ENCODE measurements at regions not wholly inside any gene's neighbourhood (a gene's known extent, or its start where the extent isn't known, plus 50 kb on each side); places are given as distances from the start of the nearest gene placed in this dataset.

DNA sequence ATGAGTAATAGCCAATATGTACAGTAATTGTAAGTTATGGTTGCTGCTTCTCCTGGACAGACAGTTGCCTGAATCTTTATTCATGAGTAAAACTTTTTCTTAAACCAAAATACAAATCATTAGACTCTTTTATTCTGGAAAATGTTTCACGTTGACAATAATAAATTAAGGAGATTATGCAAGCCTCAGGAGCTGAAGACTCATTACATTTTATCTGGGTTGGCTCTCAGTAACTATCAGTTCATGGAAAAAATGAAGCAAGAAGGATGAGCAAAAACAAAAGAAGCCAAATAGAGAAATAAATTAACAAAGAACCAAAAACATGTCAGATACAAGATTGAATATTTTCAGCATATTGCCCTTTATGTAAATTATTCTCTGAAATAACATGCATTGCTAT is 88.9 kb upstream of the PRR16 start:
- H3K27me3 ChIP-seq = no peaks in the 10 kb centered on the region
- TF ChIP-seq, protein P1, sequence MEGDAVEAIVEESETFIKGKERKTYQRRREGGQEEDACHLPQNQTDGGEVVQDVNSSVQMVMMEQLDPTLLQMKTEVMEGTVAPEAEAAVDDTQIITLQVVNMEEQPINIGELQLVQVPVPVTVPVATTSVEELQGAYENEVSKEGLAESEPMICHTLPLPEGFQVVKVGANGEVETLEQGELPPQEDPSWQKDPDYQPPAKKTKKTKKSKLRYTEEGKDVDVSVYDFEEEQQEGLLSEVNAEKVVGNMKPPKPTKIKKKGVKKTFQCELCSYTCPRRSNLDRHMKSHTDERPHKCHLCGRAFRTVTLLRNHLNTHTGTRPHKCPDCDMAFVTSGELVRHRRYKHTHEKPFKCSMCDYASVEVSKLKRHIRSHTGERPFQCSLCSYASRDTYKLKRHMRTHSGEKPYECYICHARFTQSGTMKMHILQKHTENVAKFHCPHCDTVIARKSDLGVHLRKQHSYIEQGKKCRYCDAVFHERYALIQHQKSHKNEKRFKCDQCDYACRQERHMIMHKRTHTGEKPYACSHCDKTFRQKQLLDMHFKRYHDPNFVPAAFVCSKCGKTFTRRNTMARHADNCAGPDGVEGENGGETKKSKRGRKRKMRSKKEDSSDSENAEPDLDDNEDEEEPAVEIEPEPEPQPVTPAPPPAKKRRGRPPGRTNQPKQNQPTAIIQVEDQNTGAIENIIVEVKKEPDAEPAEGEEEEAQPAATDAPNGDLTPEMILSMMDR (IDR thresholded peaks at IDR 0.05) = no peak
- no peak for TF ChIP-seq POLR2A (IDR thresholded peaks at IDR 0.05)
- no peak overlapping the region for H3K4me3 ChIP-seq (replicated peaks in 1 of 3)
- H3K36me3 ChIP-seq = no peaks in the 10 kb centered on the region
- no peaks in the 10 kb centered on the region for H3K4me1 ChIP-seq
- H3K27ac ChIP-seq = no peak overlapping the region
- no peak for DNase-seq
- WGBS, 2 donors = 51 to 70% methylated on average over 1 of the region's 1 CpG
- H3K9me3 ChIP-seq = no peaks in the 10 kb centered on the region
- intact Hi-C loops (cut with DNase I) = no loop called here

DNA sequence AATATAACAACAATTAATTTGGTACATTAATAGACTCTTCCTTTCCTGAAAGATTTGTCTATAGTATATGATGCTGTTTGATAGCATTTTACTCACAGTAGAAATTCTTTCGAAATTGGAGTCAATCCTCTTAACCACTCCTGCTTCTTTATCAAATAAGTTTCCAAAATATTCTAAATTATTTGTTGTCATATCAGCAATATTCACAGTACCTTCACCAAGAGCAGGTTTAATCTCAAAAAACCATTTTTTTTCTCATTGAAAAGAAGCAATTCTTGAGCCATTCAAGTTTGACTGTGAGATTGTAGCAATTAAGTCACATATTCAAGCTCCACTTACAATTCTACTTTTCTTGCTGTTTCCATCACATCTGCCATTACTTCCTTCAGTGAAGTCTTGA is 83.5 kb upstream of the PRR16 start:
- H3K36me3 ChIP-seq = no peaks in the 10 kb centered on the region
- H3K4me1 ChIP-seq = no peaks in the 10 kb centered on the region
- no peak overlapping the region for H3K27ac ChIP-seq
- no peak for DNase-seq
- intact Hi-C loops (cut with DNase I) = no loop called here
- WGBS, 2 donors = 45 to 92% methylated on average over 1 of the region's 1 CpG
- no peaks in the 10 kb centered on the region for H3K27me3 ChIP-seq
- TF ChIP-seq POLR2A (IDR thresholded peaks at IDR 0.05) = no peak
- TF ChIP-seq, protein P1 (IDR thresholded peaks at IDR 0.05) = no peak
- no peak overlapping the region for H3K4me3 ChIP-seq (replicated peaks in 1 of 3)
- H3K9me3 ChIP-seq = no peaks in the 10 kb centered on the region

DNA sequence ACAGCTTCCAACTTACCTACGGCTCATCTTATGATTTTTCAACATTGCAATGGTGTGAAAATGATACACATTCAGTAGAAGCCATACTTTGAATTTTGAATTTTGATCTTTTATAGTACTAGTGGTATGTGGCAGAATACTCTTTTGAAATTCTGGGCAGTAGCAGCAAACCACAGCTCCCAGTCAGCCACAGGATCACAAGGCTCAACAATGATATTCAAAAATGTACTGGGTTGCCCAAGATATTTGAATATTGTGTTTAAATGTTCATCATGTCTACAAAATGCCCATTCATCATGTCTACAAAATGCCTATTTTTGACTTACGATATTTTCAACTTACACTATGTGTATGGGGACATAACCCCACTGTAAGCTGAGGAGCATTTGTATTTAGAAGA is 81.3 kb upstream of the PRR16 start:
- no peak for DNase-seq
- Histone ChIP-seq H3K36me3 (no peaks in the 10 kb centered on the region), H3K4me1 (no peaks in the 10 kb centered on the region), H3K27ac (no peak overlapping the region), H3K27me3 (no peaks in the 10 kb centered on the region), H3K4me3 (replicated peaks in 1 of 3) (no peak overlapping the region), H3K9me3 (no peaks in the 10 kb centered on the region)
- intact Hi-C loops (cut with DNase I) = no loop called here
- 93 to 94% methylated on average over 2 of the region's 2 CpGs for WGBS, 2 donors
- TF ChIP-seq POLR2A (IDR thresholded peaks at IDR 0.05) = no peak
- TF ChIP-seq, protein P1 (IDR thresholded peaks at IDR 0.05) = no peak

DNA sequence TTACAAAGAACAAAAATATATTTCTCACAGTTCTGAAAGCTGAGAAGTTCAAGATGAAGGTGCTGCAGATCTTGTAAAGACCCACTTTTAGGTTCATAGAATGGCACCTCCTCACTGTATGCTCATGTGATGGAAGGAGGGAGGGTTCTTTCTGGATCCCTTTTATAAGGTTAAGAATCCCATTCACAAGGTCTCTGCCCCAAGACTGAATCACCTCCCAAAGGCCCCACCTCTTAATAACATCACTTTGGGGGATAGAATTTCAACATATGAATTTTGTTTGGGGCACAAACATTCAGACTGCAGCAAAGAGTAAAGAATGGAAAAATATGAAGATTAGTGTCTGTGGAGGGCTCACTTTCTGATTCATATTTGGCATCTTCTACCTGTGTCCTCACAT is 77.1 kb upstream of the PRR16 start:
- no peak overlapping the region for H3K4me3 ChIP-seq (replicated peaks in 1 of 3)
- intact Hi-C loops (cut with DNase I) = no loop called here
- no peaks in the 10 kb centered on the region for H3K27me3 ChIP-seq
- no peak for DNase-seq
- H3K4me1 ChIP-seq = peaks cover 0 to 6% of the 10 kb centered on the region in 2 donors
- no peaks in the 10 kb centered on the region for H3K9me3 ChIP-seq
- H3K36me3 ChIP-seq = no peaks in the 10 kb centered on the region
- no peak for TF ChIP-seq POLR2A (IDR thresholded peaks at IDR 0.05)
- TF ChIP-seq, protein P1 (IDR thresholded peaks at IDR 0.05) = no peak
- H3K27ac ChIP-seq = no peak overlapping the region

DNA sequence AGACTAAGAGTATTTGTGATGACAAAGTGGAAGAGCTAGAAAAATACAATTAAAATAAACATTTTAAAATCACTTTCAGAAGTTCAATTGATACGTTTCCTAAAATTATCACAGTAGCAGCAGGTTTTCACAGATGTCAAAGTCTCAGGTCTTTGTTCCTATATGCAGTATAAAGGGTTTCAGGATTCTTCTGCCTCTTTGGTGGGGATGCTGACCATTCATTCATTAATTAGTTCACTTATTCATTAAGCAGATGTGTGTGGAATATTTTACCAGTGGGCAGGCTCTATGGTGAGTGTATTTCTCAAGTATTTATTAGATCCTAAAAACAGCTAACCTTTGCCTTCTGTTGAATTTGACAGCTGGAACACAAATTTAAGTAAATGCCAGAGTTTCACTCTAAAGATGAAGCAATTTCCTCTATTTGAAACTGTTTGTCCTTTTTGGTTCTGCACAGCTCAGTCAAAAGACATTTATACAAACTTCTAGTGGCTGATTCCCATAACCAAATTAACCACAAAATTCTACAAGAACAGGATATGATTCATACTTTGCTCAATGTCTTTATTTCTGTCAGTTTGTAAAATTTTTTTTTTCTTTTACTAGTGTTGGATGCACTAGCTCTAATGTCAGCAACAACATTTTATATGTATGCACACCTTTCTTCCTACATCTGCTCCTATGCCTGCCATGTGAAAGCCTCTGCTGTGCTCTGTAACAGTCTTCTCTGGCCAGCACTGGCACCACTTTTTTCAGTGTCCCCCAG is 75.9 kb upstream of the PRR16 start:
- Histone ChIP-seq H3K27ac (peak overlapping the region in 2 of 3 donors; percentile 33 to 53), H3K4me3 (replicated peaks in 1 of 3) (no peak overlapping the region), H3K27me3 (no peaks in the 10 kb centered on the region), H3K36me3 (no peaks in the 10 kb centered on the region), H3K9me3 (no peaks in the 10 kb centered on the region), H3K4me1 (peaks cover 0 to 6% of the 10 kb centered on the region in 2 donors)
- no peak for DNase-seq
- intact Hi-C loops (cut with DNase I) = no loop called here
- WGBS, 2 donors = 67 to 78% methylated on average over 1 of the region's 1 CpG
- no peak for TF ChIP-seq POLR2A (IDR thresholded peaks at IDR 0.05)
